Activated T-cell treated with anti-CD3 and anti-CD28 coated beads for 48 hours (primary cell): ENCODE measurements at regions not wholly inside any gene's neighbourhood (a gene's known extent, or its start where the extent isn't known, plus 50 kb on each side); places are given as distances from the start of the nearest gene placed in this dataset.

ENCODE experiments used
- DNase-seq: peaks from one replicate; pipeline ENCODE4 v3.0.0-alpha.2; 2020; ENCODE audit warnings: low read depth

GRCh38 chrX:9196961-9197640, 163.2 kb upstream of the FAM9B start:
- no peak for DNase-seq

GRCh38 chrX:9204560-9204959, 170.6 kb upstream of the FAM9B start:
- DNase-seq, result no peak

- no peak for DNase-seq
Measured at GRCh38 chrX:9205599-9206223, 171.8 kb upstream of the FAM9B start.

GRCh38 chrX:9207142-9207541, 173.2 kb upstream of the FAM9B start:
- DNase-seq, result no peak

- no peak for DNase-seq
Measured at GRCh38 chrX:9211269-9211668, 177.3 kb upstream of the FAM9B start.

GRCh38 chrX:9221781-9222180, 187.9 kb upstream of the FAM9B start:
- DNase-seq, result no peak

- no peak for DNase-seq
Measured at GRCh38 chrX:9222299-9222698, 188.4 kb upstream of the FAM9B start.

- no peak for DNase-seq
Measured at GRCh38 chrX:9227276-9227675, 193.3 kb upstream of the FAM9B start.

GRCh38 chrX:9231491-9231890, 197.6 kb upstream of the FAM9B start:
- no peak for DNase-seq

GRCh38 chrX:9233141-9233540, 199.2 kb upstream of the FAM9B start:
- DNase-seq, result no peak

- DNase-seq, result no peak
Measured at GRCh38 chrX:9234315-9234714, 200.4 kb upstream of the FAM9B start.

- no peak for DNase-seq
Measured at GRCh38 chrX:9235722-9236121, 201.8 kb upstream of the FAM9B start.

- no peak for DNase-seq
Measured at GRCh38 chrX:9240956-9241355, 207.0 kb upstream of the FAM9B start.

GRCh38 chrX:9241427-9241826, 207.5 kb upstream of the FAM9B start:
- no peak for DNase-seq

- no peak for DNase-seq
Measured at GRCh38 chrX:9249051-9249846, 215.3 kb upstream of the FAM9B start.

GRCh38 chrX:9252182-9252581, 212.7 kb upstream of the TBL1X start:
- no peak for DNase-seq

- no peak for DNase-seq
Measured at GRCh38 chrX:9253211-9253610, 211.6 kb upstream of the TBL1X start.

GRCh38 chrX:9257718-9258420, 207.0 kb upstream of the TBL1X start:
- no peak for DNase-seq

GRCh38 chrX:9258421-9259104, 206.3 kb upstream of the TBL1X start:
- DNase-seq, result no peak

- no peak for DNase-seq
Measured at GRCh38 chrX:9260603-9261002, 204.3 kb upstream of the TBL1X start.

- no peak for DNase-seq
Measured at GRCh38 chrX:9267415-9267814, 197.4 kb upstream of the TBL1X start.

GRCh38 chrX:9269134-9269533, 195.7 kb upstream of the TBL1X start:
- no peak for DNase-seq
